ENCODE measurements at regions not wholly inside any gene's neighbourhood (a gene's known extent, or its start where the extent isn't known, plus 50 kb on each side); places are given as distances from the start of the nearest gene placed in this dataset.

DNA sequence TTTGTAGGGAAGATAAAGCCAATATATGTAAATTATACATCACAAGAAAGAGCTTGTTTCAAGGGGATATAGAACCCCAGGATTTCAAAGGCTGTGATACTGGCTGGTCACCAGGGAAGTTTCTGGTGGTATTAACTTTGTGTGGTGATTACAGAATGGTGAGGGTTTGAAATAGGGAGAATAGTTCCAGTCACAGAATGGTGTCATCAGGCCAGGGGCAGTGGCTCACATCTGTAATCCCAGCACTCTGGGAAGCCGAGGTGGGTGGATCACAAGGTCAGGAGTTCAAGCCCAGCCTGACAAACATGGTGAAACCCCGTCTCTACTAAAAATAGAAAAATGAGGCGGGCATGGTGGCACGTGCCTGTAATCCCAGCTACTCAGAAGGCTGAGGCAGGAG lies 183.8 kb upstream of the XYLT1 start:
- DNase-seq (ENCODE audit: low read depth in 2 of 2): no peak

DNA sequence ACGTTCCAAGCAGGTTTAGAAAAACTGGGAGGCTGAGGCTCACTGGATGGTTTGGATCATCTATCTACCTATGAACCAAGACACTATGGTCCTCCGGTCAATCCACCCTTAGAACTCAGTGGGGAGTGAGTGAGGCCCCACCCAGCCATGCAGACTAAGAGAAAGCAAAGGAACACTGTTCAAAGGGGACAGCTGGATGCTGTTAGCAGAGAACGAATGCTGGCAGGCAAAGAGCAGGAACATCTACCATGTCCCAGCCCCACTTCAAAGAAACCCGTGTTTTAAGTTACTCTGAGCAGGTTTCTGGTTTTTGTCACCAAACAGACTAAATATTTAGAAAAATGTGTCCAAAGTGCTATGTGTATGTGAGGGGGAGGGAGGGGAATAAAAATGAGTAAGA lies 183.4 kb upstream of the XYLT1 start:
- DNase-seq (ENCODE audit: low read depth in 2 of 2): no peak

DNA sequence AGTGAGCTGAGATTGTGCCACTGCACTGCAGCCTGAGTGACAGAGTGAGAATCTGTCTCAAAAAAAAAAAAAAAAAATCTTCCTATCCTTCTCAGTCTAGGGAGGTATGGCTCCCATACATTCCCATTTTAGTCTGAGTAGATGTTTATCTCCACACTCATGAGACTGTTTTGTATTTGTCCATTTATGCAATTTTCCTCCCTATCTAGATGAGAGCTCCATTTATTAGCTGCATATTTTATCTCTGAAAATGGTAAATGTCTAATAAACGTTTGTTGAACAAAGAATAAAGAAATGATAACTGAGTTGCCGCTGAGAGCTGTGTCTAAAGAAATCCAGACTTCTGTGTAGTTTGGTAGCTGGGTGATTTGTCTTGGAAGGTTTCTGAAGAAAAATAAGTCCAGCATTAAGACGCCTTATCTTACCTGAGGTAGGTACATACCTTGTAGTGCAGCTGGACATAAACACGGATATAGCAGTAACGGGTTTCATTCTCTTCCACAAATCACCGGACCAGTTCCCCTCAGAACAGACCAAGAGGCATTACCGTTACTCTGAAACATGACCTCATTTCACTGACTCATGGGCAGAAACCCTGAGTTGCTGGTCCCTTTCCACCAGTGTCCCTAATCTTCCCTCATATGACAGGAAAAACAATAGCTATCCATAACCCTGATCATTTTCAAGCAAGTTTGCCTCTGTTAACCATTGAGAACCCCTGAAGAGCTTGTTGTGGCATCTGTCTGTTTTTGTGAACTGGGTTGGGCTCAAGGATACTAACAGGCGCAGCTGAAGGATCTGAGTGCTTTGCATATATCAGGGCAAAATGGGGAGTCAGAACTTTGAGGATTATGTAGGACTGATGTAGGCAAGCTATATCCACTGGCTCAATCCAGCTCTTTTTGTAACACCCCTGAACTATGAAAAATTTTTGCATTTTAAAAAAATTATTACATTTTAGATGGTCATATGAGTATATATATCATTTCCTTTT lies 177.4 kb upstream of the XYLT1 start:
- no peak for DNase-seq (ENCODE audit: low read depth in 2 of 2)

DNA sequence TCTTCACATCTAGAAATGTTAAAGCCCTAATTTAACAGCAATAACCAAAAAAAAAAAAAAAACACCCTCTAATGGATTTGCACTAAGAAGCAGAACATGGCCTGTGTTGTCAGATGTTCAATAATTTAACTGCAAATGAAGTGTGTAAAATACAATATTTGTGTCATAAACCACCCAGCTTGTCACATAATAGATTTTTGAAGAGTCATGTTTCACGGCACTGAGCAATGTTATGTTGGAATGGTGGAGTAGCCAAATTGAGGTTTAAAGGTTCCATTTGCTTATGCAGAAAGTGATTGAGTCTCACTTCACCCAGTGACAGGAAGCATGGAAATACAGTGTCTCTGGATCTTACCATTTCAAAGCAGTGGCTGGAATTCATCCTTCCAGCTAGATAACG lies 173.2 kb upstream of the XYLT1 start:
- DNase-seq (ENCODE audit: low read depth in 2 of 2): no peak

DNA sequence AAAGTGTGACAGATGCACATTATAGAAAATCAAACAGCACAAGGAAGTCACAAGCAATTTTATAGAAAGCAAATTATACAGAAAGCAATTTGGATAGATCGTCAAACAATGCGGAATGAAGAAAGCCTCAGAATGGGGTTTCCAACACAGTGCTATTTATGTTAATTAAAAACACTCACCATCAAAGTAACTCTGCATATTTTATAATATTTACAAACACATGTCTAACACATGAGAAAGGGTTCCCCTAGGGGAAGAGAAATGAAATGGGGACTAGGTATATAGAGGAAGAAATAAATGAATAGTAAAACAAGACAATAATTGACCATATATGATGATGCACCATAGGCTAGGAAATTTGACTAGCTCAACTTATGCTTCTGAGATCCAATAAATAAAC lies 171.2 kb upstream of the XYLT1 start:
- no peak for DNase-seq (ENCODE audit: low read depth in 2 of 2)

DNA sequence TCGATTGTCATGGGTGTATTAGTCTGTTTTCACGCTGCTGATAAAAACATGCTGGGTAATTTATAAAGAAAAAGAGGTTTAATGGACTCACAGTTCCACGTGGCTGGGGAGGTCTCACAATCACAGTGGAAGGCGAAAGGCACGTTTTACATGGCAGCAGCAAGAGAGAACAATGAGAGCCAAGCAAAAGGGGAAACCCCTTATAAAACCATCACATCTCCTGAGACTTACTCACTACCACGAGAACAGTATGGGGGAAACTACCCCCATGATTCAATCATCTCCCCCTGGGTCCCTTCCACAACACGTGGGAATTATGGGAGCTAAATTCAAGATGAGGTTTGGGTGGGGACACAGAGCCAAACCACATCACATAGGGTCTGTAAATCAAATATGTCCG lies 167.4 kb upstream of the XYLT1 start:
- DNase-seq (ENCODE audit: low read depth in 2 of 2): no peak

DNA sequence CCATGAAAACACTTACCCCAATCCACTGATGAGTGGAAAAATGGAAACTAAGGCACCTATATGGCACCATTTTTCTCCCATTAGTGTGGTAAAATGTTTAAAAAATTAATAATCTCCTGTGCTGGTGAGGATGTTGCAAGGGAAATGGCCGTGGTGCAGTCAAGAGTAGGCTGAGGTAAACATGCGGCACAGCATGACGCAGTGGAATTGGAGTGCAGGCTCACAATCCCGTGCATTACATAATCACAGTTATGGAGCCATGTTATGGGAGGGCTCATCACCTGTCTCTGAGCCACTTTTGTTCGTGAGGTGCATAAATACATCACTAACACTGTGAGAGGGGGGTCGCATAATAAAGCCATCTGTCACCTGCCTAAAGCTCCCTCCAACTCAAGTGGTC lies 164.4 kb upstream of the XYLT1 start:
- DNase-seq (ENCODE audit: low read depth in 2 of 2): no peak

DNA sequence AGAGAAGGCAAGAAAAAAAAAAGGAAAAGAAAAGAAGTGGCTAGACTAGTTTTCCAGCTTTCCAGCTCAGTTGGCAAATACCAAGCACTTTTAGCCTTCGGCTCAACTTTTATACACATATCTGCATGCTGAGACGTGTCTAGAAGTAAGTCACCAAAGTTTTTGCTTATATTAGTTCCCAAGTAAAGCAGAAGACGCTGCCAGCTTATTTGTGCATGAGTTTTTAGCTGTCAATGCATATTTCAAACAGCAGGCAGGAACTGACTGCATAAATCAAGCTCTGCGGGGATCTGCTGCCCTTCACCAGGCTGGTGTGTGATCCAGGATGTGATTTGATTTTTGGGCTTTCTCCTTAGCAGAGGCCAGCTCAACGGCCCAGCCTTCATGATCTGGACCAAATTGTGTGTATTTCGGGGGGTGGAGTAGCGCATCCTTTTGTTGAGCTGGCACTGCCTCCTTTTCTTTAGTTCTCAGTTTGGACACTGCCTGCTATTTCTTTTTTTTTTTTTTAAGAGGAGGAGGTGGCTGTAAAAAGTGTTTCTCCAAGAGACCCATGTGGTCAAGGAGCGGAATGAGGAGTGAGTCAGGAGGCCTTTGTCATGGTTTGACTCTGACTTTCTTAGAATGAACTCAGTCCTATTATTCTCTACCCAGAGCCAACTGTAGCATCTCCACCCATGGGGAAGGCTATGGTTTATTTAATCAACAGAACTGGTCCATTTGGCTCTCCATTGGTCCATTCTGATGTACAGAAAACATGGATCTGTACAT lies 162.6 kb upstream of the XYLT1 start:
- no peak for DNase-seq (ENCODE audit: low read depth in 2 of 2)

DNA sequence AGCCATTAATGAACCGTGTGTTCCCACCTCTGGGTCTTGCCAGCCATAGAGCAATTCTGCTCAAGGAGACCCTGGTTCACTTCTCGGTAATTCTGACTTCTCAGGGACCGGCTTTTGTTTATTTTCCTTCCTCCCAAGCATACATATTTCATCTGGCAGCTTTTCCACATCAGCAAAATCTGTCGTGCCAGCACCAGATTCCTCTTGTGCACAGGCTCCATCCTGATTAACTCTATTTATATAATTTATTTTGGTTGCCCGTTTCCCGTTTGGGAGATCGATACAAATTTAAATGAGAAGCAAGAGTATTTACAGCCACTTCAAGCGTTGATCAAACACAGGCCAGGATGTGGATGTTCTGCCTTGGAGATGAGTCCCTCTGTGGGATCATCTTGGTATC lies 161.9 kb upstream of the XYLT1 start:
- no peak for DNase-seq (ENCODE audit: low read depth in 2 of 2)

DNA sequence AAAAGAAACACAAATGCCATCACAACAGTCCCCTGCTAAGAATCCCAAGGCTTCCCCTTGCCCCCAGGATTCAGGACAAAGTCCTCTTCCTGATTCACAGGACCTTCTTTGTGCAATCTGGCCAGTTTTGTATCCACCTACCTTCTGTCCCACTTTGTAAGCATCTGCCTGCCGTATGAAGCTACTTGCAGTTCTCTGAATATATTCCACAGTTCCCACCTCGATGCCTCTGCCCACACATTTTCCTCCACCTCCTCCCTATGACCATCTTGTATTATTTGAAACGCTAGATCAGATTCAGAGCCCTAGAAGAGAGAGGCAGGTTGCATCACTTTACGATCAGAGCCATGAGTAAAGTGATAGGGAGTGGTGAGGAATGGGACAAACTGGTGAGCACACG lies 159.2 kb upstream of the XYLT1 start:
- DNase-seq (ENCODE audit: low read depth in 2 of 2): no peak

DNA sequence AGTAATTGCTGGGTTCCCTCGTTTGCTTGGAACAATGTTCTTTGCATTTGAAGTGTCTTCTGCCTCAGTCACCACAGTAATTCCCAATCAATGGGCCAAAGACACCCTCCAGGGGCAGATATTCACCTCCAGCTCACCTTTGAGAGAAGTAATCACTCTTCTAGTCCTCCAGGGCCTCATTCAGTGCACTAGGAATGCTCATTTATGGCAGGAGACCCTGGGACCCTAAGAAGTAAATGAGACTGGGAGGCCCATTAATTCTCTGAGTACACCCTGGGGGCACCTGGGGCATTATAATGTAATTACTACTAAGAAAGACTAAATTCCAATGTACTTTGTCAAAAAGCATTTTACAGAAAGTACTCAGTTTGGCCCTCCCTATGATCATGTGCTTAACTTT lies 158.2 kb upstream of the XYLT1 start:
- no peak for DNase-seq (ENCODE audit: low read depth in 2 of 2)

DNA sequence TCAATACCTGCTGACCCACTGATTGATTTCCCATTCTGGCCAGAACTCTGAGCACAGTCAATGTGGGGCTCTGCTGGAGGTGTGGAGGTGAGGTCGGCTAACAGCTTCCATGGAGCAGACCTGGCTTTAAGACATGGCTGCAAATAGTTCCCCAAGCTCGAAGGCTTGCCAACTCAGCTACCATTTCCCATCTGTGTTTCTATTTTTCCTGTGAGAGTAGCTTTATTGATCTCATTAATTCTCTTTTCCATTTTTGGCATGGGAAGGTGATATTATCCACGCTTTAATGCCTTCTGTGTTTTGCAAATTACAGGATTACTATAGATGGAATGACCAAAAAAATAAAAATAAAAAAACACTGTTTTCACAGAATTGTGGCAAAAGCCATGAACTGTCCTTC lies 151.6 kb upstream of the XYLT1 start:
- no peak for DNase-seq (ENCODE audit: low read depth in 2 of 2)

DNA sequence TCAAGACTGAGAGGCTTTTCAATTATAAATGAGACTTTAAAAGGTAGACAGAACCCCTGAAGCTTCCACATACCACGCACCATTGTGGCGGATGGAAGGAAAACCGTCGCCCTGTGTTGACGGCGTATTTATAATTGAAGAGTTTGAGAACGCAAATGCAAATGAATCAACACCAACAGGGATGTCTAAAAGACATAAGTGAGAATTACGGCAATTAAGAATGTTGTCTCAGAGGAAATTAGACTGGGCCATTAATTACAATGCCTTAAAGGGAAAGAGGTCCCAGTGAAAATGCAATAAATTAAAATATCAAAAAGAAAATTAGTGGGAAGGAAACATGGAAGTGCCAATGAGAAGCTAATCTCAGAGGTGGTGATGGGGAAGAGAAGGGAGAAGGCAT lies 148.5 kb upstream of the XYLT1 start:
- DNase-seq (ENCODE audit: low read depth in 2 of 2): no peak

DNA sequence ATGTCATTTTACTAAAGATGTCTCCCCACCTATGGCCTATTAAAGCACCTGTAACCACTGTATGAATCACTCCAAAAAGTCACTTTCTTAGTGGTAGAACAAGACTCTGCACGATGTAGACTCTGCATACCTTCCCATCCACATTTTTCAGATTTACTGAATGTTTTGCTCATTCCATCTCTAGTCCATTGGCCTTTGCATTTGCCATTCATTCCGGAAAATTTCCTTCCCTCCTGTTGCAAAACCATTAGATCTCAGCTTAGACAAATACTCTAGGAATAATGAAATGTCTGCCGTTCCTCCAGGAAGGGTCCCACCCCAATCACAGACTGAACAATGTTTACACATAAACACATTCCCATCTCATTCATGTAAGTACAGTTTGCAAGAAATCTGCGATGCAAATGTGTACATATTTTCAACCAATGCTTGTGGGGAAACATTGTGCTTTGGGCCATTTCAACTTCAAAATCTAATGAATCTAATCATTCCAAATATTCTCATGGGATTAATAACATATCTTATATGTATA lies 146.3 kb upstream of the XYLT1 start:
- DNase-seq (ENCODE audit: low read depth in 2 of 2): no peak

DNA sequence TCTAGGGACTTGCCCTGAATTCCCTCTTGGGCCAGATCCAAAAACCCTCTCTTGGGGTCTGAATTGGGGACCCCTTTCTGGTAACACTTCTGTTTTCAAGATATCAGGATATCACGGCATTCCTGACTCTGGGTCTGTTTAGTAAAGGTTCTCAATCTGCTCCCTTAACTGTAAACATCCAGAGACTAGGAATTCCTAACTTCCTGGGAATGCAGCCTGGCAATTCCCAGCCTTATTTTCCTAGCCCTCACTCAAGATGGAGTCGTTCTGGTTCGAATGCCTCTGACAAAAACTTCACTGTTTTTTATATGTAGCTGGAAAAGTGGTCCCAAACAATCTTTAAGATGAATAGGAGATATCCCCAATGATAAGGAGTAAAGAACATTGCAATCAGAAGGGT lies 141.6 kb upstream of the XYLT1 start:
- DNase-seq (ENCODE audit: low read depth in 2 of 2): no peak

DNA sequence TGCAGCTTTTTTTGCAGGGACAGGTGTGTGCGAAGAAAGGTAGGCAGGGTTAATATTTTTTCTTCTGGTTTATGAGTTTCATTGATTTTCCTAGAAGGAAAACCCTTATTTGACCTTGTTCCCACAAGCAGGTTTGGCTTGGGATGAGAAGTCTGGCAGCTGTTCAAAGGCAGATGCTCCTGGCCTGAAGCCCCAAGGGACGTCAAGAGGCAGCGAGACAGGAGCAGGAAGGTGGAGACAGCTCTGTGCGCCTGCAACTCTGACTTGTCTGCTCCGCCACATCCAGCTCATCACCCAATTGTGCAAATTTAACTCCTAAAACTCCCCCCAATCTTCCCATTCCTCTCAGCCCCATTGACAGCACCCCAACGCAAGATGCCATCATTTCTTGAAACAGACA lies 136.8 kb upstream of the XYLT1 start:
- DNase-seq (ENCODE audit: low read depth in 2 of 2): no peak

DNA sequence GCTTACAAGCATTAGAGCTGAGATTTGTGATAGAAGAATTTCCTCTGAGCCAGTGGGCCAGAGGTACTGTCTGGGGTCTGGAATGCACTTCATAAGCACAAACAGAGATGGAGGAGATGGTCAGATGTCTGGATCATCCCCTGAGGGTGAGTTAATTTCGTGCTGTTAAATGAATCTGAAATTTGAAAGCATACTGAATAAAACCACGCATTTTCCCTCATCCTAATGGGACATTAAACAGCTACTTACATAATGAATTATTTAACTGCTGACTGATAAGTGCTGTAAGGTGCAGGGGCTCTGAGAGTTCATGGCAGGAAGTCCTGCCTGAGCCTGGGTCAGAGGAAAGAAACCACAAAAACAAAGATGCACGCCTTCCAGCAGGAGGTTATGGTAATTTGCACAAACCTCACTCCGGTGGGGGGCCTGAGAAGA lies 136.3 kb upstream of the XYLT1 start:
- DNase-seq (ENCODE audit: low read depth in 2 of 2): no peak

DNA sequence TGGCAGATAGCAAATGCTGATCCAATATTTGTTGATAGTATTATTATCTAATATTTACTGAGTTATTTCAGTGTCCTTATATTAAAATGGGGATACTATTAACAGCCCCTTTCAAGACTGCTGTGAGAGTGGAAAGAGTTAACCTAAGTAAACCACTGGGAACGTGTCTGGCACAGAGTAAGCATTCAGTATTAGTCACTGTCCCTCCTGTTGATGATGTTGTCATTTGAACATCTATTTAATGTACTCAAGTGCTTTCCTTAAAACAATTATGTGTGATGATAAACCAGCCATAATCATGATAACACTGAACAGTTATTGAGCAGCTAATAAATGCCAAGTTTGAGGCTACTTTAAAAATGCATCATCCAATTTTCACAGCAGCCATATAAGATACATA lies 135.7 kb upstream of the XYLT1 start:
- DNase-seq (ENCODE audit: low read depth in 2 of 2): no peak

DNA sequence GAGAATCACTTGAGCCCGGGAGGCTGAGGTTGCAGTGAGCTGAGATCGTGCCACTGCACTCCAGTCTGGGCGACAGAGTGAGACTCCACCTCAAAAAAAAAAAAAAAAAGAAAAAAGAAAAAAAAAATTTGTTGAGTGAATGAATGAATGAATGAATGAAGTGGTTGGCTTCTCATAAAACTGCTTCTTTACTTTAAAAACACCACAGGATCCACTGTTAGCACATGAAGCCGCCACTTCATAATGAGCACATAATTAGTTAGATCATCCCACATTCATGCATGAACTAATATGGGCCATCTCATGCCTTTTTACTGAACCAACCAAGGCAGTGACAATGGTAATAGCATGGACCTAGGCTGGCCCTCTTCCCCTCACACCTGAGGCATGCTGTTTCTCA lies 135.0 kb upstream of the XYLT1 start:
- no peak for DNase-seq (ENCODE audit: low read depth in 2 of 2)

DNA sequence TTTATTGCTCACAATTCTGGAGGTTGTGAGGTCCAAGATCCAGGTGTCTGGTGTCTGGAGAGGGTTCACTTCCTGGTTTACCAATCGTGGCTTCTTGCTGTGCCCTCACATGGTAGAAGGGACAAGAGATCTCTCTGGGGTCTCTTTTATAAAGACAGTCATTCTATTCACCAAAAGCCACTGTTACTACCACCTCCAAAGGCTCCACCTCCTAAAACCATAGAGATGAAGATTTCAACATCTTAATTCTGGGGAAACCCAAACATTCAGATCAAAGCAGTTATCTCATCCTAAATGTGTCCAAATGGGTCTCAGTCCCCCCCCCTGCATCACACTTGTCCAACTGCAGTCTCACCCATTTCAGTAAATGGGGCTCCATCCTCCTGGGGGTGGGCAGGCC lies 132.9 kb upstream of the XYLT1 start:
- no peak for DNase-seq (ENCODE audit: low read depth in 2 of 2)

DNA sequence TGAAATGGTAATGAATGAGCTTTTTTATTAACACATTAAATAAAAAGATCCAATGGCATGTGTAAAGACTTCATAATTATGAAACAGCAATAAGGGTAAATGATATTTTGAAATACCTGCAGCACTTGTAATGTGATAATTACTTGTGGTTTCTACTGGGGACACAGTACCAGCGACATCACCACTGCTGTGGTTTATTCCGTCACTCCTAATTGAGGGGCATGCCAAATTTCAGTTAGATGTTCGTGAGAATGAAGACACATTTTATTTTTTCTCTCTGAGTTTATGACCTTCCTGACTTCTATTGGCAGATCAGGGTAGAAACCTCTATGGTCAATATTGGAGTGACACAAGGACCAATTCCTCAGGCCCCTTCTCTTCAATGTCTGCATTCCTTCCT lies 131.9 kb upstream of the XYLT1 start:
- no peak for DNase-seq (ENCODE audit: low read depth in 2 of 2)

DNA sequence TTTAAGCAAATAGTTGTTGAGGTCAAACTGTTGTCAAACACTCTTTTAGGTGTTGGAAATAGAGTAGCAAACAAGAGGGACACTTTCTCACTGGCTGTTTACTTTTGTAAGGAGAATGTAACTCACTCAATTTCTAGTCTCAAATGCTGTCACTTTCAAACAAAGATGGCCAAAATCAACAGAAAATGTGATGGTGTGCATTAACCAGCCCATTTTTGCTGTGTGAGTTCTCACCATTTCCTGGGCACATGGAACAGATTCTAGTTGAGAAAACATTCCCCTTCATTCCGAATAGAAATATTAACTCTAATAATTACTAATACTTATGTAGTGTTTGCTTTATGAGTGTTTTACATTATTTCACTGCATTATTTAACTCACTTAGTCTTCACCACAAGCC lies 128.2 kb upstream of the XYLT1 start:
- no peak for DNase-seq (ENCODE audit: low read depth in 2 of 2)
